ENCODE measurements at regions not wholly inside any gene's neighbourhood (a gene's known extent, or its start where the extent isn't known, plus 50 kb on each side); places are given as distances from the start of the nearest gene placed in this dataset.
A peak's percentile ranks its signal among the peaks of the same experiment; 100 is the strongest.
"Not testable (repeated sequence)": the region's sequence is repeated elsewhere in the genome, so short reads cannot be mapped to it uniquely, and the experiment has no call there.

GRCh38 chr11:26929806-26930517, 64.0 kb upstream of the FIBIN start:
- TF ChIP-seq CTCF (conservative IDR thresholded peaks at IDR 0.05; ENCODE audit: low read length) = no peak
- H3K4me3 ChIP-seq (ENCODE audit: low read length) = no peak overlapping the region
- DNase-seq (ENCODE audit: low read depth) = peak; percentile 32

- no peak for TF ChIP-seq CTCF (conservative IDR thresholded peaks at IDR 0.05; ENCODE audit: low read length)
- peak; percentile 93 for DNase-seq (ENCODE audit: low read depth)
These were observed 63.2 kb upstream of the FIBIN start for GRCh38 chr11:26930518-26931247.

GRCh38 chr11:26931248-26931631, 62.7 kb upstream of the FIBIN start:
- no peak for TF ChIP-seq CTCF (conservative IDR thresholded peaks at IDR 0.05; ENCODE audit: low read length)
- DNase-seq (ENCODE audit: low read depth) = peak; percentile 94
- no peak overlapping the region for H3K4me3 ChIP-seq (ENCODE audit: low read length)

More at GRCh38 chr11:26930518-26931247, 63.2 kb upstream of the FIBIN start:
- no peak overlapping the region for H3K4me3 ChIP-seq (ENCODE audit: low read length)

DNA sequence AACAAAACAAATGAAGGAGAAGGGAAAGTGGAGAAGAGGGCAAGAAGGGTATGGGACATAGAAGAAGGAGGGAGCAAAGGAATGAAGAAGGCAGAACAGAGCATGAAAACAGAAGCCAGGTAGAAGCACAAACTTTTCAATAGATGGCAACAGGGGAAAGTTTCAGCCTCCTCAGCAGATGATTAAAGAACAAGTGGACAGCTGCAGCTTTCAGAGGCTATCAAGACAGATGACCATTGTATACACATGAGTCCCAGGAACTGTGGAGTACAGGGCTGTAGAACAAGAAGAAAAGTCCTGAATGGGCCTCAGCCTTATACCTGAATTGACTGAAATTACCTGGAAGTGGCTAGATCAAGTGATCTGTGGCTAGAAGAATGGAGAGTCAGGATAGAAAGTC, 62.0 kb upstream of the FIBIN start:
- H3K4me3 ChIP-seq (ENCODE audit: low read length) = no peak overlapping the region
- no peak for TF ChIP-seq CTCF (conservative IDR thresholded peaks at IDR 0.05; ENCODE audit: low read length)
- DNase-seq (ENCODE audit: low read depth) = no peak

- TF ChIP-seq CTCF (conservative IDR thresholded peaks at IDR 0.05; ENCODE audit: low read length) = no peak
- no peak for DNase-seq (ENCODE audit: low read depth)
- no peak overlapping the region for H3K4me3 ChIP-seq (ENCODE audit: low read length)
These were observed 57.8 kb upstream of the FIBIN start for GRCh38 chr11:26936109-26936508.

- H3K4me3 ChIP-seq (ENCODE audit: low read length) = no peak overlapping the region
- DNase-seq (ENCODE audit: low read depth) = no peak
- no peak for TF ChIP-seq CTCF (conservative IDR thresholded peaks at IDR 0.05; ENCODE audit: low read length)
These were observed 56.5 kb upstream of the FIBIN start for GRCh38 chr11:26937386-26937785.

- H3K4me3 ChIP-seq (ENCODE audit: low read length); DNase-seq (ENCODE audit: low read depth): not testable (repeated sequence)
These were observed 53.4 kb upstream of the FIBIN start for GRCh38 chr11:26940501-26940900.

All from AG10803 (cell line).